CD4-positive, alpha-beta memory T cell (primary cell): ENCODE measurements at regions not wholly inside any gene's neighbourhood (a gene's known extent, or its start where the extent isn't known, plus 50 kb on each side); places are given as distances from the start of the nearest gene placed in this dataset.
A peak's percentile ranks its signal among the peaks of the same experiment; 100 is the strongest.

Experiments used
- CTCF ChIA-PET: fragments of 350-600 bp; sonication (Branson Sonifier 250); formaldehyde crosslinking; loops from one replicate; lab custom pipeline; 2021; ENCODE audit warnings: inconsistent platforms; ENCODE audit not compliant: partially characterized antibody; lab: Charles Lee
- POLR2A ChIA-PET: fragments of 350-600 bp; sonication (Branson Sonifier 250); formaldehyde crosslinking; loops from one replicate; lab custom pipeline; 2021; ENCODE audit not compliant: partially characterized antibody; lab: Charles Lee
- DNase-seq, 5 donors: peaks; one replicate each; pipeline versions ENCODE4 v3.0.0 to v3.0.0-alpha.2; 2020 to 2022; ENCODE audit warnings: mixed read lengths in 1 of 5
- H3K27ac ChIP-seq: one replicate; pipeline ENCODE4 v1.7.0; 2013; ENCODE audit warnings: low read depth, low read length
- H3K27me3 ChIP-seq: 2 replicates; pipeline ENCODE4 v1.7.0; 2013; ENCODE audit warnings: mild to moderate bottlenecking, low read length, moderate library complexity; ENCODE audit not compliant: insufficient read depth
- H3K36me3 ChIP-seq: 2 replicates; pipeline ENCODE4 v1.7.0; 2013; ENCODE audit warnings: mild to moderate bottlenecking, low read length, moderate library complexity; ENCODE audit not compliant: insufficient read depth
- H3K4me1 ChIP-seq: 2 replicates; pipeline ENCODE4 v1.7.0; 2013; ENCODE audit warnings: mild to moderate bottlenecking, low read length, moderate library complexity; ENCODE audit not compliant: insufficient read depth
- H3K4me3 ChIP-seq, 2 donors: one replicate each; pipeline ENCODE4 v1.7.0; 2013; ENCODE audit warnings: low read length in 2 of 2, mild to moderate bottlenecking in 1 of 2
- H3K9me3 ChIP-seq, 2 donors: one replicate each; pipeline ENCODE4 v1.7.0; 2013; ENCODE audit warnings: low read length in 2 of 2, control low read depth in 1 of 2; ENCODE audit not compliant: control insufficient read depth in 1 of 2
- H3K27ac Mint-ChIP-seq, 7 donors: one replicate each; pipeline ENCODE4 v1.8.0; 2020 to 2021; ENCODE audit warnings: mixed read lengths in 7 of 7, mild to moderate bottlenecking in 6 of 7, inconsistent platforms in 3 of 7, moderate library complexity in 3 of 7
- H3K27me3 Mint-ChIP-seq, 2 donors: one replicate each; pipeline ENCODE4 v1.8.0; 2020 to 2021; ENCODE audit warnings: mixed read lengths in 2 of 2
- H3K36me3 Mint-ChIP-seq, 2 donors: one replicate each; pipeline ENCODE4 v1.8.0; 2020 to 2021; ENCODE audit warnings: mixed read lengths in 2 of 2, inconsistent platforms in 1 of 2, mild to moderate bottlenecking in 1 of 2
- H3K4me1 Mint-ChIP-seq, 4 donors: one replicate each; pipeline ENCODE4 v1.8.0; 2020 to 2021; ENCODE audit warnings: mixed read lengths in 4 of 4, mild to moderate bottlenecking in 1 of 4
- H3K4me3 Mint-ChIP-seq, 8 donors: one replicate each; pipeline ENCODE4 v1.8.0; 2020 to 2021; ENCODE audit warnings: mixed read lengths in 8 of 8, mild to moderate bottlenecking in 7 of 8, moderate library complexity in 6 of 8, inconsistent platforms in 3 of 8
- H3K9me3 Mint-ChIP-seq, 8 donors: one replicate each; pipeline ENCODE4 v1.8.0; 2020 to 2021; ENCODE audit warnings: mixed read lengths in 8 of 8, mild to moderate bottlenecking in 5 of 8, inconsistent platforms in 3 of 8, moderate library complexity in 1 of 8
- intact Hi-C: fragments of 100-400 bp; cut with micrococcal nuclease; formaldehyde crosslinking; loops from one replicate; pipeline ENCODE4 v1.15.1; 2023

DNA sequence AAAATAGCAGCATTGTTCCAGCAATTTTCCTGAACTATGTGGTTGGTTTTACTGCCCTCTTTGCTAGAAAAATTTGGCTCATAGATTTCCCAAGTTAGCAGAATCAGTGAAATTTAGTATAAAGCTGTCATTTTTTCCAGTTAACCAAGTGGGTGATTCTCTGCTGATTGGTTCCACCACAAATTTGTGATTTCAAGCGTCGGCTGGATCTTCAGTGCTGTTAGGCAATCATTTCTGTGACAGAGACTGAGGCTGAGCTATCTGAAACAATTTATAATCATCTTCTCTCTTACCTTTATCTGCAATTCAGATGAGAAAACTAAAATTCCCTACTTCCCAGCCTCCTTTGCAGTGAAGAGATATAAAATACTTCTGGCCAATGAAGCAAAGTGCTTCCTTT lies 68.6 kb upstream of the OTUD4 start:
- H3K36me3 ChIP-seq = no peaks in the 10 kb centered on the region
- POLR2A ChIA-PET = no interaction called here
- H3K4me1 ChIP-seq = no peaks in the 10 kb centered on the region
- H3K27me3 ChIP-seq = no peaks in the 10 kb centered on the region
- intact Hi-C loops = no loop called here
- no peaks in the 10 kb centered on the region for H3K9me3 ChIP-seq
- Mint-ChIP-seq H3K27me3 (peaks cover 13 to 18% of the 10 kb centered on the region in 2 donors), H3K4me3 (no peak overlapping the region), H3K27ac (no peak overlapping the region), H3K4me1 (no peaks in the 10 kb centered on the region), H3K36me3 (no peaks in the 10 kb centered on the region), H3K9me3 (no peaks in the 10 kb centered on the region)
- no peak for DNase-seq
- no peak overlapping the region for H3K27ac ChIP-seq
- CTCF ChIA-PET = no interaction called here
- no peak overlapping the region for H3K4me3 ChIP-seq

DNA sequence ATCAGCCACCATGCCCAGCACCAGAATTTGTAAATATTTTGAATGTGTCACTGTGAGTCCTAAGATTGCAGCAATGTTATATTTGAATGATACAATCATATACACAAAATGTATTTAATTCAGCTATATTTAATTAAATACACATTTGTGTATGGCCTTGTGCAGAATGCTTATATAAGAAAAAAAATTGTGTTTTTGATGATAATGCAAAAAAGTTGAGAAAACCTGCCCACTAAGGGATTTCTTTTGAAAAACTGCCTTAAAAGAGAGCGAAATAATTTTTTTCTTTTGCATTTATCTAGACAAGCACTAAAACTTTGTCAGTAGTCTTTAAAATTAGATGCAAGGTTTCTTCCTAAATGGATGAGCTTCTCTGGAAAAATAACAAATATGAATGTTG lies 68.1 kb upstream of the OTUD4 start:
- Histone ChIP-seq H3K4me1 (no peaks in the 10 kb centered on the region), H3K27me3 (no peaks in the 10 kb centered on the region), H3K36me3 (no peaks in the 10 kb centered on the region), H3K27ac (no peak overlapping the region), H3K9me3 (no peaks in the 10 kb centered on the region), H3K4me3 (no peak overlapping the region)
- H3K4me3 Mint-ChIP-seq = no peak overlapping the region
- no peaks in the 10 kb centered on the region for H3K9me3 Mint-ChIP-seq
- intact Hi-C loops = no loop called here
- POLR2A ChIA-PET = no interaction called here
- no peaks in the 10 kb centered on the region for H3K4me1 Mint-ChIP-seq
- CTCF ChIA-PET = no interaction called here
- H3K27me3 Mint-ChIP-seq = peaks cover 13 to 18% of the 10 kb centered on the region in 2 donors
- H3K36me3 Mint-ChIP-seq = no peaks in the 10 kb centered on the region
- no peak for DNase-seq
- H3K27ac Mint-ChIP-seq = no peak overlapping the region

GRCh38 chr4:145234091-145234706 lies 53.8 kb upstream of the OTUD4 start:
- ChIA-PET CTCF (interaction anchor here (0.7 to 3.8 kb wide), 11 partner anchors 9 to 385 kb away, joined by 3 to 29 read pairs (median 4); no protein-coding TSS in a partner anchor), POLR2A (no interaction called here)
- no peaks in the 10 kb centered on the region for H3K36me3 Mint-ChIP-seq
- Histone ChIP-seq H3K4me1 (no peaks in the 10 kb centered on the region), H3K36me3 (no peaks in the 10 kb centered on the region), H3K27ac (no peak overlapping the region), H3K27me3 (no peaks in the 10 kb centered on the region), H3K4me3 (no peak overlapping the region), H3K9me3 (no peaks in the 10 kb centered on the region)
- H3K9me3 Mint-ChIP-seq = peaks cover 0 to 6% (median 1%) of the 10 kb centered on the region in 8 donors
- H3K4me3 Mint-ChIP-seq = no peak overlapping the region
- H3K4me1 Mint-ChIP-seq = no peaks in the 10 kb centered on the region
- H3K27ac Mint-ChIP-seq = no peak overlapping the region
- peaks cover 0 to 10% of the 10 kb centered on the region in 2 donors for H3K27me3 Mint-ChIP-seq
- intact Hi-C loops = loop anchor here (1.0 to 5.0 kb wide), 3 partner anchors 323 to 1863 kb away; no protein-coding TSS in a partner anchor
- peak; percentile 31 to 55 (median 43) for DNase-seq

DNA sequence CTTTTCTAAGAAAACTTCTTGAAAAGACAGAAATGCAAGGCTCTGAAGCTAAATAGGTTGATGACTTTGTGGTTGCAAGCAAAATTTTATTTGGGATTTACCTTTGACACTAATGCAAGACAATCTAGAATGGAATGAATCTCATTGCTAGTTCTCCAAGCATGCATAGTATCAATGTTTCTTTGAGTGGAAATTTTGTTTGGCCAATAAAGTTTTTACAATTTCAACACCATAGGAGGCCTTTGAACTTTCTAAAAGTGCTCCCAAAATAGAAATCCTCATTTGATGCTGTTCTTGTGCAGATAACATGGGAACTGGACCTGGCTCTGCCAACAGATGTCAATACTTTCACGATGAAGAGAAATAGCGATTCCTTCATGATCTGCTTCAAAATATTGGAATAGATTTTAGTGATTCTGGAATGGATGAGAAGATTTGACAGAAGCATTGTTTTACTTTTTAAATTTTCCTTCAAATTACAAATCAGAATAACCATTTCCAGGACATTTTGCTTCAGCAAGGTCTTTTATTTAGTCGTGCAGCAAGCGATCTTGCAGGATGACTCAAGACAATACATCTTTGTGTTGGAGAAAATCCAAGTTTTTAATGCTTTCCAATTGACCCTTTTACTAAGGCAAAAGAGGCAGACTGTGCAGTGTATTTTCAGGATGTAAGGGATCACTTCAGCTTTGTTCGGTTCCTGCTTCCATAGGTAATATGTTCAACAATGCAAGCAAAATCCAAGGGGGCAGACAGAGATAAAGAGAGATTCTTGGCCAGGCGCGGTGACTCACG lies 51.7 kb upstream of the OTUD4 start:
- Histone ChIP-seq H3K4me1 (no peaks in the 10 kb centered on the region), H3K27ac (no peak overlapping the region), H3K9me3 (no peaks in the 10 kb centered on the region), H3K27me3 (no peaks in the 10 kb centered on the region), H3K4me3 (no peak overlapping the region), H3K36me3 (no peaks in the 10 kb centered on the region)
- no peaks in the 10 kb centered on the region for H3K4me1 Mint-ChIP-seq
- no peak for DNase-seq
- peaks cover 7 to 8% of the 10 kb centered on the region in 2 donors for H3K27me3 Mint-ChIP-seq
- H3K9me3 Mint-ChIP-seq = peaks cover 0 to 4% (median 0%) of the 10 kb centered on the region in 8 donors
- H3K4me3 Mint-ChIP-seq = no peak overlapping the region
- POLR2A ChIA-PET = no interaction called here
- H3K27ac Mint-ChIP-seq = no peak overlapping the region
- CTCF ChIA-PET = interaction anchor here (3.8 kb wide), 1 partner anchor 385 kb away, joined by 29 read pairs; no protein-coding TSS in a partner anchor
- intact Hi-C loops = loop anchor here (5.0 kb wide), 1 partner anchor 1865 kb away; no protein-coding TSS in a partner anchor
- H3K36me3 Mint-ChIP-seq = no peaks in the 10 kb centered on the region

DNA sequence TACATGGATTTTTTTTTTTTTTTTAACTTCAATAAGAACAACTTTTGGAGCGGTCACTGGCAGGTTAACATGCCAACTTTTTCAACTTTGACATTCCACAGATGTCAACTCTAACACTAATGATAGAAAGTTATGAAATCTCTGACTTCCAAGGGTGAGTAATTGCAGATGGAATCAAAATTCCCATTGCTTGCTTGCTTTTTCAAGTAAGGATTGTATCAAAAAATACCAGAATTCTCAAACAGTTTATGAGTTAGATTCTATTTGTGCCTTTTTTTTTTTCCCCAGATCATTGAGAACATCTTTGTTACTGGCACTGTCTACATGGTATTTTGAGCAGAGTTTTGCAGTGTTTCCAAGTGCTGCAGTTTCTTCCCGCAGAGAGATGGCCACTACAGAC lies 50.3 kb upstream of the OTUD4 start:
- no peak overlapping the region for H3K4me3 ChIP-seq
- H3K4me1 ChIP-seq = no peaks in the 10 kb centered on the region
- no peaks in the 10 kb centered on the region for H3K27me3 ChIP-seq
- H3K36me3 Mint-ChIP-seq = no peaks in the 10 kb centered on the region
- H3K27ac ChIP-seq = no peak overlapping the region
- H3K4me3 Mint-ChIP-seq = no peak overlapping the region
- intact Hi-C loops = loop anchor here (5.0 kb wide), 1 partner anchor 1867 kb away; no protein-coding TSS in a partner anchor
- H3K36me3 ChIP-seq = no peaks in the 10 kb centered on the region
- no peak overlapping the region for H3K27ac Mint-ChIP-seq
- ChIA-PET CTCF (no interaction called here), POLR2A (no interaction called here)
- H3K4me1 Mint-ChIP-seq = no peaks in the 10 kb centered on the region
- H3K27me3 Mint-ChIP-seq = peaks cover 7 to 8% of the 10 kb centered on the region in 2 donors
- no peaks in the 10 kb centered on the region for H3K9me3 ChIP-seq
- no peak for DNase-seq
- peaks cover 0 to 4% (median 0%) of the 10 kb centered on the region in 8 donors for H3K9me3 Mint-ChIP-seq
